GM19372 (cell line): ENCODE measurements at regions not wholly inside any gene's neighbourhood (a gene's known extent, or its start where the extent isn't known, plus 50 kb on each side); places are given as distances from the start of the nearest gene placed in this dataset.
A peak's percentile ranks its signal among the peaks of the same experiment; 100 is the strongest.

Experiments
- ATAC-seq: cut with Tn5 transposase; IDR thresholded peaks from one replicate; pipeline ENCODE4 v1.9.1; 2021; ENCODE audit warnings: mild to moderate bottlenecking, low read depth, moderate library complexity; ENCODE audit not compliant: unreplicated experiment

DNA sequence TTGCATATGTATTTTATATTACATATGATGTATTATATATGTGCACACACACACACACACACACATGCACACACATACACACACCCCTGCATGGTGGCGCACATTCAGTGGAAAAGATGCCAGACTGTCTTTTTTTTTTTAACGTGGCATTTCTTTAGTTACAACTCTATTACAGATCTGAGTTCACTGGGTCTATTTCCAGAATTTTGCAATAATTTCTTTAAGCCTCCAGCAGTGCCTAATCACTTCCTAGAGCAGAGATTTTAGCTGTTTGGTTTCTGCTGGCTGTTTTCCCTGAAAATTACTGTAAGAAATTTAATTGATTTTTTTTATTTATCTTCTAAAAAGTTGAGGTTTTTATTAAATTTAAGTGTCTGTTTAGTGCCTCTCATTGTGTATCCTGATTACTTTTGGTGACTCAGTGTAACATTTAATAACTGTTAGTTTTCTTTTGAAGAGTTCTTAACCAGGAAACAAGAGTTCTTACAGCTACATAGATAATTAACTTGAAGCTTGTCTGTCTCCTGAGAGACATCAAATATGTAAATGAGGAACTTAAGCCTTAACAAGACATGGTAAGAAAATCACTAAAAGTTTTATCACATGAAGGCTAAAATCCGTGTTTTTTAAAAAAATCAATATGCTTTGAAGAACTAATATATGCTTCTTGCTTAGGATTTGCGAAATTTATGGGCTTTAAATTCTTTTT is 232.0 kb downstream of the MDFIC start:
- no peak for ATAC-seq

DNA sequence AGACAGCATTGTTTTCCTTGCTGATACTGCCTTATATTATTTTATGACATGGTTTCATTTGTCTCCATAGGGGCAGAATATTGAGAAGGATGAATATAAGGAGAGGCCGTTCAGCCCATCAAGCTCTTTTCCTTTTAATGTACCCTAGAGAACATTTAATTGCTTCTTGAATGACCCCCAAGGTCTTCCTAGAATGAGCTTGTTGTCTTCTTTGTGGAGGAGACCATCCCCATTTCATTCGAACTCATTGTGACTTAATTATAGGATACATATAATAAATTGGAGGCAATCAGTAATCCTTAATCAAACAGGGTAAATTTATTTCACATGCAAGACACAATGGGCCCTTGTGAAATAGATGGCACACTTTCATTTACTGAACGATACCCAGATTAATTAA is 231.3 kb downstream of the MDFIC start:
- no peak for ATAC-seq

DNA sequence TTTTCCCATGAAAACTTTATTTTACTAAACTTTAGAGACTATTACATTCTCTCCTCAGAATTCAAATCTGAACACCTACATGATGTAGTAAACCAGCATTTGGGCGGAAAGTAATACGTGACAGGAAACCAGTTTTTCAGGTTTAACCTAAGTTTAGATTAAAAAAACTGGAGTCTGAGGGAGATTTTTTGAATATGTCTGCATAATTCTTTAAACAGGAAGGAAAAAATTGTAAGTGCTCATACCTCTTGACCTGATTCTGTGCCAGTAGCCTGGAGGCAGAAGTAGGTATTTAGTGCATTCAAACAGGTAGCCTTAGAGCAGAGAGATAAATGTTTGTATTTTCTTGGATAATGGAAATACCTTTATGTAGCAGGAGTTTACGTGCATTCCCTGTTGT is 224.3 kb downstream of the MDFIC start:
- no peak for ATAC-seq

DNA sequence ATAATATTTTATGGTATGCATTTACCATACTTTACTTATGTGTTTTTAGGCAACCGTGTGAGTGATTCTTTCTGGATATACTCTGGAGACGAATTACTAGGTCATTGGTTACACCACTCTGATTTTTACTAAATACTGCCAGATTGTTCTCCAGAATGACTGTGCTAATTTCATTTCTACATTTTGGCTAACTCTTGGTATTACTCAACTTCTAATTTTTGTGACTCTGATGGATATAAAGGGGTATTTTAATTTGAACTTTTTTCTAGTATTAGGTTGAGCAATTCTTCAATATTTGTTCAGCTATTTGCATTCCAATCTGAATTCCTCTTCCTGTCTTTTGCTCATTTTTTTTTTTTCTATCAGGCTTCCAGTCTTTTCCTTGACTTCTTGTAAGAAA is 223.6 kb downstream of the MDFIC start:
- ATAC-seq = peak; percentile 77

DNA sequence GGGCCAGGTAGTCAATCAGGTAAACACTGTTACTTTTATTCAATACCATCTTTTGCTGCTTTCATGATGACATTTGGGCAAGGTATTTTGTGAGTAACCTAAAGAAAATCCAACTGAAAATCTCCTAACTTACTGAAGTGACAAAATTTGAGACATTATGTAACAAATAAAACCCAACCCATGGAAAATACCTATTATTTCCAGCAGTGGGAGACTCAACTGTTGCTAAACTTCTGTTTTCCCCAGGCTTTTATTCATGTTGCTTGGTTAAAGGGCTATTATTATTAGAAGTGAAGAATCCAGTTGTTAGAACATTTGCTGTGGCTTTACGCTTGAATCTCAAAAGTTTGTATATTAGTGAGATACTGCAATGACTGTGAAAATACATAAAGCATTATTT is 215.9 kb downstream of the MDFIC start:
- no peak for ATAC-seq

DNA sequence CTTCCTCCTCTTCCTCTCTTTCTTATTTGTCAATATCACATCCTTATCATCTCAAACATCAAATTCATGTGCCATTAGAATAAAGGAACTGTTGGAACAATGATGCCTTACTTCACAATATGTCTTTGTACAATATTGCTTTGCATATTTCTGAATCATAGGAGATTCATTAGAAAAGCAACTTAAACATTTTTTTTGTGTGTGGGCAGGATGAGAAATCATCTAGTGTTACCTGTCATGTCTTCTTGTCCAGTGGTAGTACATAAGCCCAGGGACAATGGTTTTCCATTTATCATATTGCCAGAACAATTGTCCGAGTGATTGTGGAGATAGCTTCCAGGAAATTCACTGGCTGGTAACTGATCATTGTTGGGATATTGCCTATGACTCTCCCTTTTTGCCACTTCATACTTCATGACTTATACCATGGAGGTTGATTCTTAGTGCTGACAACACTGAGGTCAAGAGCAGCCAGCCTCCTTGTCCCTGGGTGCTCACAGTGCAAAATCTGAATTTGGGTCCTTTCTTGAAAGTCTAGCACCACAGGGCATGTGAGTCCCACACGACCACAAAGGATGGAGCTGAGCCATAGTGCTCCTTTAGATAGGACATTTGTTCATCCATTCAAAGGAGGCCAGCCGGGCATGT is 215.0 kb downstream of the MDFIC start:
- ATAC-seq = no peak

DNA sequence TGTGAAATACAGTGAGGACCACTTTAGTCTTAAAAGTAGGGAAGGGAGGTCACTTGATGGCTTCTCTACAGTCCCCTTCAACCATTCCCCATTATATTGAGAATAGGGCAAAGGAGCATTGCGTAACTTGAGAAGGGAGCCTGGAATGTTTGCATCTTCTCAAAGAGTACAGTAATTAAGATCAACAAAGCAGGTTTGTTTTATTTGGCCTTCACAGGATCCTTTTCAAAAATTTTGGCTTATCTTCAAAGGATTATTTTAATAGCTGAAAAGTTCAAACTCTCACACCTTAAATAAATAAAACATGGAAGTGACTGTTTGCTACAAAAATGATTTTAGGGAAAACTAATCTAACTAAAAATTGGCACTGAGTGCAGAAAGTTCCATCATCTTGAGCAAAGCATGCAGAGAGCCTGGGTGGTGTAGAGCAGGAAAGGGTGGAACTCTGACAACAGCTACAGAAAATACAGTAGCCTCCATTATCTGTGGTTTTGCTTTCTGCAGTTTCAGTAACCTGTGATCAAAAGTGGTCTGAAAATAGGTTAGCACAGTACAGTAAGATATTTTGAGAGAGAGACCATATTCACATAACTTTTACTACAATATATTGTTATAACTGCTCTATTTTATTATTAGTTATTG is 214.0 kb downstream of the MDFIC start:
- ATAC-seq = peak; percentile 93

DNA sequence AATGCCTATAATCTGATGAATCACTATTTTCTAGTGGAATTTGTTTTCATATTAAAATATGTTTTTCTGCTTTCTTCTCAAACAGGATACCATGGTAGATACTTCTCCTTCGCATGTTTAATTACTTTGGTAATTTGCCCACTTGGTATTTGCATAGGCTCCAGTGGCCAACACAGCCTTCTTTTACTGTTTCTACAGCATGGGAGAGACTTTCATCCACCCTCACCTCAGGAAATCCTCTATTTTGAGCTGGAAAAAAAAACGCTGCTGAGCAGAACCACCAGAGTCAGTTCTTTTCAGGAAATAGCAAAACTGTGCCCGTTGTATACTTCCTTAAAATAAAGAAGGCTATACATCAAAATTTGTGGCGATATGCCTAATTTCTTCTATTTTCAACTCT is 213.3 kb downstream of the MDFIC start:
- ATAC-seq = no peak

DNA sequence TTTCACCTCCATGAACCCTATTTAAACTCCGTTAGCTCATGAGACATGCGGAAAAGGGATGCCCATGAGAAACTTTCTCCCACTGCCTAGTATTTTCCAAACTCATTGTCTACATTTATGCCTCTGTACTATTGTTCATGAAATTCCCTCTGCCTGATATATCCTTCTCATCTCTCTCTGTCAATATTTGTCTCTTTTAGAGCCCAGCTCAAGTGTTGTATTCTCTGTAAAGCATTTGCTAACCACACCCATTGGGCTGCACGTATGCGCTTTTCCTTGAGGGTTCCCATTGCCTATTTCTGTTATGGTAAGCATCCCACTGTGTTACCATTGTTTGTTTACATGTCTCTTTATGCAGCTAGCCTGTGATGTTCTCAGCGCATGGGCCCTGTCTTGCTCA is 211.4 kb downstream of the MDFIC start:
- ATAC-seq = no peak

DNA sequence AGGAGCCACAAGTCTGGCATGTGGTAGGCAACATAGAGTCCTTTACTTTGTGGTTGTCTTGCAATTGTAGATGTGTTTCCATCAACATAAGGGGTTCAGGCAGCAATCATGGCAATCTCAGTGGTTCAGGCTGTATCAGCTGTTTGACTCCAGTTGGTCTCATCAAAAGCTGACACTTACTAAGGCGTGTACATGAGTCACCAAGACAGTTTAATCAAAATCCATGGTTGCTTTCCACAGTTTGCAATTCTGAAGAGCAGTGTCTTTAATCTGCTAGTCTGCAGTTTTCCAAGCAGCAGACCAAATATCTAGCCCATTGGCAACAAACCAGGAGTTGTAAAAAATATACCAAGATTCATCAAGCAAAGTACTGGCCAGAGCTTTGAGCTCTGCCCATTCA is 210.2 kb downstream of the MDFIC start:
- no peak for ATAC-seq

DNA sequence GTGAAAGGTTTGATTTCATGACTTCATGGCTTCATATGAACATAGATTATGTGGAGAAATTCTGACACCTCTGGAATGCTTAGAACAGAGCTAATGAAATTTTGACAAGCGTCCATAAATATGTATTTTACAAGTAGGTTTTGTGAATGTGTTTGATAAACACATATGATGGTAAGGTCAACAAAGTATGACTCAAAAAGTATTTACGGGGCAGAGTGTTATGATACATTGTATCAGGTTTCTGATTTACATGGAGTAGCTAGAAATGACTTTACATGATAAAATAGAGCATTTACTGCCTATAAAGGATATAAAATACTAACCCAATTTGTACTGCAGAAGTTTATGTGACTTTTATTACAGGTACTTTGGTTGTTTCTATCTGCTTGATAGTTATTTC is 206.3 kb downstream of the MDFIC start:
- ATAC-seq = no peak

DNA sequence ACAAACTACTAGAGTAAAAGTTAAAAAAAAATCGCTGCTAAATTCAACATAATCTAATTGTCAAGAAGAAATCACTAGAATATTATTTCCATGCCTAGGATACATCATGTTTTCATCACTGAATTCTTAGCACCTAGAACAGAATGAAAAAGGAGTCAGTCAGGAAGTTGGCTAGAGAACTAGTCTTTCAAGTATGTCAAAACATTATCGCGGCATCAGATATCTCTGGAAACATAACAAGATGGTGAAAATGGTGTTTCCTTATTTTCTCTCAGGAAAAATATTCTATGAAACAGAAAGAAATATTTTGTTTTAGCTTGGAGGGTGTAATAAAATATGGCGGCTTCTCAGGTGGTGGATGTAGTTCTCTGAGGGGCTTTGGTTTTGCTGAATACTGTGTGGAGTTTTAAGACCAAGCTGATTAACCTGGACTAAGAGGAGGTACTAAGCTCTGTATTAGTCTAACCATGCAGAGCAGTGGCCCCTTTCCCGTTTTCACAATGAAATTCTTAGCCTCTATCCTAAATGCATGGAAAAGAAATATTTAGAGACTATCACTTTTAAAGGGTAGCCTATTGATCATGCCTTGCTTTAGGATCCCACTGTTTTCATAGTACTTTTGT is 205.6 kb downstream of the MDFIC start:
- no peak for ATAC-seq

DNA sequence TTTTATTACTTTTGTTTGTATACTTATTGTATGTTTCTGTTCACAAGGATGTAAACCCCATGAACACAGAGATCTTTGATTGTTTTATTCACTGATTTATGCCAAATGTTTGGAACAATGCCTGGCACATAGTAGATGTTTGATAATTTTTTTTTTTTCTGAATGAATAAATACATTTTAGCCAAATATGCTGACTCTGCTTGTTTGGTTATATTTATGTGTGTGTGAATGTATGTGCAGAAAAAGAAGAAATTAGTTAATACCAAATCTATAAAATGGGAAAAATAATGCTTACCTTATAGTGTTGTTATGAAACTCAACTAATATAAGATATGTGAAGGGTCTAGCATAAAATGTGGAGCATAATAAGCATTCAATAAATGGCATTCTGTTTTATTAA is 203.9 kb downstream of the MDFIC start:
- no peak for ATAC-seq

DNA sequence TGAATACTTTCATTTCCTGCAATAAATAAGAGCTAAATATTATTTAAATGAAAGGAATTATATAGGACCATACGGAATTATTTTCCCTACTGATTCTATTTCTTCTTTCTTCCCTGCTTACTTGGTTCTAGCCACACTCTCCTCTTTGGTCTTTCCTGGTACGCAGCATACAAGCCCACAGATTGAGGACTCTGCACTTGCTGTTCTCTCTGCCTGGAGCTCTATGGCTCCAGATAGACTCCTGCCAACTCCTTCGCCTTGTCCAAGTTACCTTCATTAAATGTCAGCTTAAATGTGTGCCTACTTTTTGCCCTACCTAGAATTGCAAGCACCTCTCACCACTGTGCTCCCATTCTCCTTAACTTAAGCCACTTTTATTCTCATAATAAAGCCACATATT is 203.4 kb downstream of the MDFIC start:
- no peak for ATAC-seq

DNA sequence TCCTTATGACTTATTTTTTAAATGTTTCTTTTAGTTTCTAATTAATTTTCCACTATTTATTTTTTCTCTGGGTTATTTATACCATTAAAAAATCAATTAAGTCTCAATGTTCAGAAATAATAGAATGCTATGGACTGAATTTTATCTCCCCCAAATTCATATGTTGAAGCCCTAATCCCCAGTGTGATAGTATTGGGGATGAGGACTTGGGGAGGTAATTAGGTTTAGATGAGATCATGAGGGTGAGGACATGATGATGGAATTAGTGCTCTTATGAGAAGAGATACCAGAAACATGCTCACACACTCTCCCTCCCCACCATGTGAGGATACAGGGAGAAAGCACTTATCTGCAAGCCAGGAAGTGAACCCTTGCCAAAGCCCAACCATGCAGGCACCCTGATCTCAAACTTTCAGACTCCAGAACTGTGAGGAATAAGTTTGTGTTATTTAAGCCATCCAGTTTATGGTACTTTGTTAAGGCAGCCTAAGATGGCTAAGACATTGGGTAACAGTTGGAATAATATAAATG is 202.6 kb downstream of the MDFIC start:
- no peak for ATAC-seq

DNA sequence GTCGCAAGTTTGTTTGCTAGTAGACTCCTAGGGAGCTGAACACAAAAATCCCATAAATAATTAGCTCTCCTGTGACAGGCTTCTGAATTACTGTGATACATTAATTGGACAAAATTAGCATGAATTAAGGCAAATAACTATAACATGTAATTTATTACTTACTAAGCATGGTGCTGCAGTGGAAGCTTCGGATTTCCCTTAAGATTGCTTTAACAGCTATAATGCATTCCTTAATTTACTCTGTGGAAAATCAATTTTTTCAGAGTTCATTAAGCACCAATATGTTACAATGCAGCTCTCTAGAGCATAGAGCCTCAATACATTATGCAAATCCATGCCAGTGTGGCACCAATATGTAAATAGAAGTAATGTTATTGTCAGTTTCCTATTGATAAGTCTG is 201.5 kb downstream of the MDFIC start:
- ATAC-seq = no peak

DNA sequence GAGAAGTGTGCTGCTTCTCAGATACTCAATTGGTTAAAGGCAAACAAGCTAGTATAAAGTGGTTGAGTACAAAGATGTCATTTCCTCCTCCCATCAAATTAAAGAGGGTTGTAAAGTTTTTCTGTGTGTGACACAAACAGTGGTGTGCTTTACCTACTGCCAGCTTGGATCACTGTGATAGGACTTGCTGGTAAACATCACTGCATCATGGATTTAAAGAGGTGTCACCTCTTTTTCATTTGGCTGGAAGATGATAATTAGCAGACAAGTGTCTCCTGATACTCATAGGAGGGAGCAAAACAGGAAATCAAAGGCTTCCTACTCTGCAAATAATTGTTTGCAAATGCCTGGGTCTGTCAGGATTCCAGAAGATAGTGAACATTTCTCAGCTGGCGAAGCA is 200.5 kb downstream of the MDFIC start:
- ATAC-seq = no peak

DNA sequence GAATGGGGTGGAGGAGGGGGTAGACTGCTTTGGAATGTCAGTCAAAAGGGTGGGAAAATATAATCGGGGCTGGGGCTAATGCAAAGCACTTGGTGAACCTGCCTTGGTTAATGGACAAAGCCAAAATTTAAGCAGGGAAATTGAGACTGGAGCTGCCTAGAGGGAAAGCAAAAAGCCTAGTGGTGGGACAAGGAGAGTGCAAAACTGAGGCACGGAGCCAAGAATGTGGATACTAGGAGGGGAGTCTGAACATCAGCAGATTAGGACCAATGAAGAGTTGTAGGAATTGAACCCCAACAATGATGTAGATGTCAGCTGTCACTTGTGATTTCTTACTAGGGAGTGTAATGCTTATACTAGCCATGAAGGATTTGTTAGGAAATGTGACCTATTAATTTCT is 195.9 kb downstream of the MDFIC start:
- ATAC-seq = no peak

DNA sequence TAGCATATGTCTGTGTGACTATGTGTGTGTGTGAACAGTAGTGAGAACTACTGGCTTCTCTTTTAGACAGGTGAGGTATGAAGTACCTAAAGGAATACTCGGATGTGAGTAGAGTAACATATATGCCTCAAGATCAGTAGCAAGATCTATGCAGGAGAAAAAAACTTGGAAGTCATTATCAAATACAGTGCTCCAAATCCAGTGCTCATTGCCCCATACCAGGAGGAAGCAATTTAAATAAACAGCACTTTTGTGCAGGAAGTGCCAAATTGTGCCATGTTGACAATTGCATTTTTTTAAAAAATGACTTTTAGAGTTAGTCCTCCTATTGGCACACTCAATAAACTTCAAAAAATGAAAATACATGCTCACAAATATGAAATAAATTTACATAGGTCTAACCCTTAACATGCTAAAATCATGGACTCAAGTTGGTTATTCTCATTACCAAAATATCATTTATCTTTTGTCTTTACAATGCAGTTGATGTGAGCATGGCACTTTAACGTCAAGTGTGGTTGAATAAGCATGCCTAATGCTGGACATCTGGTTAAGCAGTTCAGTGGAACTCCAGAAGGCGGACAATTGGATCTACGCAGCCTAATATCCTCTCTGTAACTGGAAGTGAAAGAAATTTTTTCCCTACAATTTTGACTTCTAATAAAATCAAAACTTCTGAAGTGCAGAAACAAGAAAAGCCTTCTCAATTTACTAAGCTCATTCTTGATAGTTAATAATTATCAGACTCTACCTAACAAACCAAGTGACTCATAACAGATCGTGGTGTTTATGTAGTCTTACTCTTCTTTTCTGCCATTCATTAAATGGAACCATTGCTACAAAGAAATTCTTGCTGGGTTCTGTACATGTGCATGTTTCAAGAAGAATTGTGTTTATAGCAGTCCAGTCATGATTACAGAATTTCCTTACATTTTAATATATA is 195.2 kb downstream of the MDFIC start:
- no peak for ATAC-seq

DNA sequence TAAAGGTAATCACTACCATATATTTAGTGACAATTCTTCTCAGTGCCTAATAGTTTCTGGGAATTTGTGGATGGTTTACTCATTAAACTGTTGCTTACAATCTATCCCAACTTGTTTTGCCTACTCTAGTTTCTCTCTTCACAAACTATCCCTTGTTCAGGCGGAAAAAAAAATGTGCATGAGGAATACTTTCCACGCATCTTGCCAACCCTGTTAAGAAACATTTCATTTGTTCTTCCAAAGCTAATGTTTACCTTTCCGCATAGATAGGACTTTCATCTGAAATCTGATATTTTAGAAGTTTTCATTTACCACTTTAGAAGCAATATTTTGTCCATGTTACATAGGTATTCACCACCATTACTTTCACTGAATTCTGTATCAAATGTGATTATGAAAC is 191.9 kb downstream of the MDFIC start:
- ATAC-seq = no peak
